ENCODE measurements at regions not wholly inside any gene's neighbourhood (a gene's known extent, or its start where the extent isn't known, plus 50 kb on each side); places are given as distances from the start of the nearest gene placed in this dataset.

- no peak for TF ChIP-seq POLR2A (IDR thresholded peaks at IDR 0.05)
- no peak for TF ChIP-seq CTCF (IDR thresholded peaks at IDR 0.05)
- no peak for TF ChIP-seq EP300 (IDR thresholded peaks at IDR 0.05)
These were observed 185.4 kb upstream of the GLI2 start for GRCh38 chr2:120550282-120550681.
